Neural cell (in vitro differentiated cells): ENCODE measurements at regions not wholly inside any gene's neighbourhood (a gene's known extent, or its start where the extent isn't known, plus 50 kb on each side); places are given as distances from the start of the nearest gene placed in this dataset.

Source experiments
- H2AFZ ChIP-seq: fragments of 200-600, 300-800 bp; sonication (generic), shearing (Covaris generic); 2 replicates; pipeline ENCODE4 v1.6.0; 2014; ENCODE audit warnings: low read depth, mild to moderate bottlenecking, antibody characterized with exemption, low read length, moderate library complexity
- H3F3A ChIP-seq: fragments of 200-600 bp; shearing (Covaris generic); 2 replicates; pipeline ENCODE4 v1.6.1; 2016; ENCODE audit warnings: mild to moderate bottlenecking, moderate library complexity, mixed read lengths, antibody characterized with exemption, low read length; ENCODE audit not compliant: insufficient read depth, poor library complexity, severe bottlenecking
- H3K27ac ChIP-seq: fragments of 200-600, 300-800 bp; sonication (generic), shearing (Covaris generic); 2 replicates; pipeline ENCODE4 v1.5.1; 2014; ENCODE audit warnings: mild to moderate bottlenecking, low read length, moderate library complexity
- H3K27me3 ChIP-seq: fragments of 300-800, 200-600 bp; sonication (generic), shearing (Covaris generic); 2 replicates; pipeline ENCODE4 v1.6.0; 2014; ENCODE audit warnings: mild to moderate bottlenecking, low read depth, low read length, moderate library complexity; ENCODE audit not compliant: insufficient read depth
- H3K36me3 ChIP-seq: fragments of 300-800, 200-600 bp; sonication (generic), shearing (Covaris generic); 2 replicates; pipeline ENCODE4 v1.5.1; 2014; ENCODE audit warnings: mild to moderate bottlenecking, antibody characterized with exemption, low read length, moderate library complexity; ENCODE audit not compliant: insufficient read depth
- H3K4me2 ChIP-seq: fragments of 300-800, 200-600 bp; sonication (generic), shearing (Covaris generic); 2 replicates; pipeline ENCODE4 v1.6.0; 2014; ENCODE audit warnings: mild to moderate bottlenecking, low read length
- H3K4me3 ChIP-seq: fragments of 300-800, 200-600 bp; sonication (generic), shearing (Covaris generic); 2 replicates; pipeline ENCODE4 v1.5.1; 2014; ENCODE audit warnings: mild to moderate bottlenecking, low read length, moderate library complexity
- H3K79me2 ChIP-seq: fragments of 200-600 bp; shearing (Covaris generic); replicated peaks from 2 replicates; pipeline ENCODE4 v1.6.0; 2014; ENCODE audit warnings: mild to moderate bottlenecking, low read length, moderate library complexity; ENCODE audit not compliant: insufficient read depth
- H3K9ac ChIP-seq: fragments of 300-800, 200-600 bp; sonication (generic), shearing (Covaris generic); 2 replicates; pipeline ENCODE4 v1.6.1; 2016; ENCODE audit warnings: mild to moderate bottlenecking, low read length, mixed read lengths
- H3K9me2 ChIP-seq: fragments of 200-600 bp; shearing (Covaris generic); 2 replicates; pipeline ENCODE4 v1.6.1; 2016; ENCODE audit warnings: mild to moderate bottlenecking, low read length, mixed read lengths; ENCODE audit not compliant: insufficient read depth
- H3K9me3 ChIP-seq: fragments of 200-600, 300-800 bp; sonication (generic), shearing (Covaris generic); 2 replicates; pipeline ENCODE4 v1.6.1; 2016; ENCODE audit warnings: mild to moderate bottlenecking, mixed run types, low read length, moderate library complexity, mixed read lengths
- H4K20me1 ChIP-seq: fragments of 200-600 bp; shearing (Covaris generic); 2 replicates; pipeline ENCODE4 v1.6.1; 2016; ENCODE audit warnings: mild to moderate bottlenecking, mixed run types; ENCODE audit not compliant: insufficient read depth
- CTCF ChIP-seq: fragments of 450-650 bp; IDR thresholded peaks from 2 replicates; pipeline ENCODE4 v1.5.1; 2014; ENCODE audit warnings: antibody characterized with exemption, mild to moderate bottlenecking, moderate library complexity; ENCODE audit not compliant: poor library complexity, severe bottlenecking
- EP300 ChIP-seq: fragments of 450-650 bp; conservative IDR thresholded peaks from 2 replicates; pipeline ENCODE4 v1.6.1; 2014; ENCODE audit warnings: antibody characterized with exemption, mild to moderate bottlenecking, moderate library complexity; ENCODE audit not compliant: poor library complexity, severe bottlenecking
- EZH2 ChIP-seq: fragments of 200-600, 300-800 bp; shearing (Covaris generic), sonication (generic); IDR thresholded peaks from 2 replicates; pipeline ENCODE4 v1.6.1; 2014; ENCODE audit warnings: antibody characterized with exemption, low read length, borderline replicate concordance, mild to moderate bottlenecking; ENCODE audit not compliant: insufficient read depth, poor library complexity, severe bottlenecking
- MXI1 ChIP-seq: fragments of 450-650 bp; conservative IDR thresholded peaks from 2 replicates; pipeline ENCODE4 v1.6.1; 2014; ENCODE audit warnings: antibody characterized with exemption, mild to moderate bottlenecking; ENCODE audit not compliant: poor library complexity, severe bottlenecking
- POLR2AphosphoS5 ChIP-seq: IDR thresholded peaks from 2 replicates; pipeline ENCODE4 v1.6.1; 2012
- RAD21 ChIP-seq: fragments of 450-650 bp; conservative IDR thresholded peaks from 2 replicates; pipeline ENCODE4 v1.6.1; 2014; ENCODE audit warnings: antibody characterized with exemption, mild to moderate bottlenecking, moderate library complexity
- REST ChIP-seq: IDR thresholded peaks from 2 replicates; pipeline ENCODE4 v1.6.1; 2012; ENCODE audit warnings: borderline replicate concordance
- SMC3 ChIP-seq: fragments of 450-650 bp; conservative IDR thresholded peaks from 2 replicates; pipeline ENCODE4 v1.6.1; 2014; ENCODE audit warnings: antibody characterized with exemption, mild to moderate bottlenecking, moderate library complexity; ENCODE audit not compliant: poor library complexity
- TAF1 ChIP-seq: IDR thresholded peaks from 2 replicates; pipeline ENCODE4 v1.6.1; 2012; ENCODE audit warnings: low read depth

- Histone ChIP-seq H3K4me2 (no peak overlapping the region), H3F3A (peaks cover 5% of the 10 kb centered on the region), H2AFZ (no peak overlapping the region), H3K9me2 (no peaks in the 10 kb centered on the region), H3K9me3 (no peaks in the 10 kb centered on the region), H3K27ac (no peak overlapping the region), H3K79me2 (no peaks in the 10 kb centered on the region), H4K20me1 (no peaks in the 10 kb centered on the region), H3K27me3 (no peaks in the 10 kb centered on the region), H3K4me3 (no peak overlapping the region), H3K9ac (no peak overlapping the region), H3K36me3 (no peaks in the 10 kb centered on the region)
- TF ChIP-seq EZH2 (no peak), MXI1 (no peak), CTCF (no peak), EP300 (no peak), POLR2AphosphoS5 (no peak), REST (no peak), TAF1 (no peak), RAD21 (no peak), SMC3 (no peak)
These were observed 520.0 kb upstream of the SPHKAP start for GRCh38 chr2:228701506-228701905.

- Histone ChIP-seq H3K9me2 (no peaks in the 10 kb centered on the region), H3K79me2 (no peaks in the 10 kb centered on the region), H3K36me3 (no peaks in the 10 kb centered on the region), H4K20me1 (no peaks in the 10 kb centered on the region), H3K27me3 (no peaks in the 10 kb centered on the region), H3K9ac (no peak overlapping the region), H3K4me3 (no peak overlapping the region), H3F3A (no peaks in the 10 kb centered on the region), H3K9me3 (no peaks in the 10 kb centered on the region), H3K27ac (no peak overlapping the region), H3K4me2 (no peak overlapping the region), H2AFZ (no peak overlapping the region)
- no peak for TF ChIP-seq TAF1
These were observed 519.2 kb upstream of the SPHKAP start for GRCh38 chr2:228700638-228701037.

GRCh38 chr2:228699888-228700287 is 518.4 kb upstream of the SPHKAP start:
- Histone ChIP-seq H3K4me2 (no peak overlapping the region), H3K27ac (no peak overlapping the region)

More at GRCh38 chr2:228699888-228700287, 518.4 kb upstream of the SPHKAP start:
- H3K36me3 ChIP-seq = no peaks in the 10 kb centered on the region
- H3K4me3 ChIP-seq = no peak overlapping the region
- TF ChIP-seq SMC3 = no peak
- TF ChIP-seq CTCF = no peak
- TF ChIP-seq POLR2AphosphoS5 = no peak
- TF ChIP-seq RAD21 = no peak
- TF ChIP-seq REST = no peak
- TF ChIP-seq EP300 = no peak
- TF ChIP-seq TAF1 = no peak
- TF ChIP-seq EZH2 = no peak
- no peak for TF ChIP-seq MXI1
- H4K20me1 ChIP-seq = no peaks in the 10 kb centered on the region
- H3K27me3 ChIP-seq = no peaks in the 10 kb centered on the region
- H3K9me2 ChIP-seq = no peaks in the 10 kb centered on the region
- H3K9me3 ChIP-seq = no peaks in the 10 kb centered on the region
- no peaks in the 10 kb centered on the region for H3F3A ChIP-seq
- H2AFZ ChIP-seq = no peak overlapping the region
- H3K79me2 ChIP-seq = no peaks in the 10 kb centered on the region
- no peak overlapping the region for H3K9ac ChIP-seq
